Endodermal cell (in vitro differentiated cells): ENCODE measurements at regions not wholly inside any gene's neighbourhood (a gene's known extent, or its start where the extent isn't known, plus 50 kb on each side); places are given as distances from the start of the nearest gene placed in this dataset.
"Not testable (repeated sequence)": the region's sequence is repeated elsewhere in the genome, so short reads cannot be mapped to it uniquely, and the experiment has no call there.

ENCODE experiments used
- DNase-seq: peaks from one replicate; pipeline ENCODE4 v3.0.0-alpha.2; 2017
- H3K27ac ChIP-seq: 2 replicates; pipeline ENCODE4 v1.5.1; 2013; ENCODE audit warnings: mild to moderate bottlenecking, low read depth, low read length, moderate library complexity
- H3K27me3 ChIP-seq: 2 replicates; pipeline ENCODE4 v1.6.1; 2013; ENCODE audit warnings: mild to moderate bottlenecking, low read length, moderate library complexity; ENCODE audit not compliant: insufficient read depth, control insufficient read depth, poor library complexity, severe bottlenecking
- H3K36me3 ChIP-seq: 2 replicates; pipeline ENCODE4 v1.7.0; 2013; ENCODE audit warnings: mild to moderate bottlenecking, low read length, moderate library complexity; ENCODE audit not compliant: control insufficient read depth, insufficient read depth
- H3K4me1 ChIP-seq: one replicate; pipeline ENCODE4 v1.7.0; 2013; ENCODE audit warnings: low read length; ENCODE audit not compliant: control insufficient read depth, insufficient read depth
- H3K4me3 ChIP-seq: 2 replicates; pipeline ENCODE4 v1.5.1; 2013; ENCODE audit warnings: mild to moderate bottlenecking, low read length, moderate library complexity
- H3K9ac ChIP-seq: 2 replicates; pipeline ENCODE4 v1.6.1; 2013; ENCODE audit warnings: mild to moderate bottlenecking, low read length, moderate library complexity; ENCODE audit not compliant: poor library complexity, severe bottlenecking; ENCODE audit errors: extremely low read depth
- H3K9me3 ChIP-seq: 2 replicates; pipeline ENCODE4 v1.6.1; 2013; ENCODE audit warnings: mild to moderate bottlenecking, low read length, moderate library complexity; ENCODE audit not compliant: control insufficient read depth
- H3K27ac Mint-ChIP-seq: 2 replicates; pipeline ENCODE4 v1.8.0; 2020; ENCODE audit warnings: mixed read lengths
- H3K27me3 Mint-ChIP-seq: 2 replicates; pipeline ENCODE4 v1.8.0; 2021; ENCODE audit warnings: mild to moderate bottlenecking, mixed read lengths; ENCODE audit not compliant: insufficient read depth
- H3K36me3 Mint-ChIP-seq: 2 replicates; pipeline ENCODE4 v1.8.0; 2020; ENCODE audit warnings: low read depth, mixed read lengths
- H3K4me1 Mint-ChIP-seq: 2 replicates; pipeline ENCODE4 v1.8.0; 2020; ENCODE audit warnings: mixed read lengths
- H3K4me3 Mint-ChIP-seq: 2 replicates; pipeline ENCODE4 v1.8.0; 2020; ENCODE audit warnings: mild to moderate bottlenecking, moderate library complexity, mixed read lengths
- H3K9me3 Mint-ChIP-seq: 2 replicates; pipeline ENCODE4 v1.8.0; 2020; ENCODE audit warnings: mild to moderate bottlenecking, mixed read lengths
- WGBS, 2 experiments: methylation state at CpG; one replicate each; pipeline versions ENCODE4 v1.1.5 to v1.1.7; 2013; ENCODE audit warnings: missing lambda C conversion rate in 2 of 2, mixed read lengths in 1 of 2; ENCODE audit not compliant: insufficient coverage in 1 of 2, insufficient read length in 1 of 2; 5-methylcytosine and 5-hydroxymethylcytosine counted together
- TF ChIP-seq, protein P1 (sequence below): fragments of 200-600 bp; sonication (generic); conservative IDR thresholded peaks from 2 replicates; pipeline ENCODE4 v1.5.0; 2021; ENCODE audit warnings: antibody characterized with exemption, mild to moderate bottlenecking

DNA sequence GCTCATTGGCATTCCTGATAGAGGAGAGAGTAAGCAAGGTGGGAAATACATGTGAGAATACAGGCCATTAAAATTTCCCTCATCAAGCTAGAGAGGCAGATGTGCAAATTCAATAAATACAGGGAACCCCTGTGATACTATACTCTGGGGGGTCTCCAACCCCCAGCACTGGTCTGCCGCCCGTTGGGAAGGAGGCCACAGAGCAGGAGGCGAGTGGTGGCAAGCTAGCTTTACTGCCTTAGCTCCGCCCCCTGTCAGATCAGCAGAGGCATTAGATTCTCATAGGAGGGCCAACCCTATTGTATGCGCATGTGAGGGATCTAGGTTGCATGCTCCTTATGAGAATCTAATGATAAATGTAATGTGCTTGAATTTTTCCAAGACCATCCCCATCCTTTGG lies 97.1 kb upstream of the PLSCR5 start:
- no peak overlapping the region for H3K4me3 ChIP-seq
- H3K27ac ChIP-seq, result no peak overlapping the region
- no peaks in the 10 kb centered on the region for H3K27me3 ChIP-seq
- TF ChIP-seq, protein P1, sequence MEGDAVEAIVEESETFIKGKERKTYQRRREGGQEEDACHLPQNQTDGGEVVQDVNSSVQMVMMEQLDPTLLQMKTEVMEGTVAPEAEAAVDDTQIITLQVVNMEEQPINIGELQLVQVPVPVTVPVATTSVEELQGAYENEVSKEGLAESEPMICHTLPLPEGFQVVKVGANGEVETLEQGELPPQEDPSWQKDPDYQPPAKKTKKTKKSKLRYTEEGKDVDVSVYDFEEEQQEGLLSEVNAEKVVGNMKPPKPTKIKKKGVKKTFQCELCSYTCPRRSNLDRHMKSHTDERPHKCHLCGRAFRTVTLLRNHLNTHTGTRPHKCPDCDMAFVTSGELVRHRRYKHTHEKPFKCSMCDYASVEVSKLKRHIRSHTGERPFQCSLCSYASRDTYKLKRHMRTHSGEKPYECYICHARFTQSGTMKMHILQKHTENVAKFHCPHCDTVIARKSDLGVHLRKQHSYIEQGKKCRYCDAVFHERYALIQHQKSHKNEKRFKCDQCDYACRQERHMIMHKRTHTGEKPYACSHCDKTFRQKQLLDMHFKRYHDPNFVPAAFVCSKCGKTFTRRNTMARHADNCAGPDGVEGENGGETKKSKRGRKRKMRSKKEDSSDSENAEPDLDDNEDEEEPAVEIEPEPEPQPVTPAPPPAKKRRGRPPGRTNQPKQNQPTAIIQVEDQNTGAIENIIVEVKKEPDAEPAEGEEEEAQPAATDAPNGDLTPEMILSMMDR, result no peak
- no peaks in the 10 kb centered on the region for H3K4me1 ChIP-seq
- H3K27ac Mint-ChIP-seq, result no peak overlapping the region
- H3K9ac ChIP-seq, result no peak overlapping the region
- H3K4me3 Mint-ChIP-seq, result no peak overlapping the region
- H3K36me3 ChIP-seq, result no peaks in the 10 kb centered on the region
- H3K9me3 ChIP-seq, result no peaks in the 10 kb centered on the region
- H3K27me3 Mint-ChIP-seq, result no peaks in the 10 kb centered on the region
- H3K36me3 Mint-ChIP-seq, result no peaks in the 10 kb centered on the region
- no peak for DNase-seq
- 89% methylated on average over 5 of the region's 5 CpGs; no CpG with 5 or more reads in 1 of the 2 experiments for WGBS, 2 experiments
- no peaks in the 10 kb centered on the region for H3K9me3 Mint-ChIP-seq
- no peaks in the 10 kb centered on the region for H3K4me1 Mint-ChIP-seq

DNA sequence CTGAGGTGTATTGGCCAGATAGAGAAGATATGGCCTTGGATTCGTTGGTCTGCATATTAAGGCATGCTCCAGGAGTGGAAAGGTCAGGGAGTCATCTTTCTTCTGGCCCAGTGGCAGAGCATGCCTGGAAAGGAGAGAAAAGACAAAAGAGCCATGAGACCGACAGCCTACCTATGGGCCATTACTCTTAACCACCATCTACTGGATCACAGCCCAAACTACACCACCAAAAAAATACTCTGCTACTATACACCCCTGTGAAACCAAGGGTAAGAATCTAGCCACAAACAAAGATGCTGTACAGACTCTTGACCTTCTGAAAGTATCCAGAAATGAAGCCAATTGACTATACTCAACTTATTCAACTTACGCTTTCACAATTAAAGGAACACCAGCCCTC lies 96.1 kb upstream of the PLSCR5 start:
- Histone ChIP-seq H3K9me3 (no peaks in the 10 kb centered on the region), H3K9ac (no peak overlapping the region), H3K27ac (no peak overlapping the region), H3K4me3 (no peak overlapping the region), H3K36me3 (no peaks in the 10 kb centered on the region), H3K4me1 (no peaks in the 10 kb centered on the region), H3K27me3 (no peaks in the 10 kb centered on the region)
- no peaks in the 10 kb centered on the region for H3K27me3 Mint-ChIP-seq
- no peaks in the 10 kb centered on the region for H3K4me1 Mint-ChIP-seq
- H3K9me3 Mint-ChIP-seq, result no peaks in the 10 kb centered on the region
- no peaks in the 10 kb centered on the region for H3K36me3 Mint-ChIP-seq
- WGBS, 2 experiments, result 92 to 93% methylated on average over 2 to 3 of the region's 3 CpGs
- H3K4me3 Mint-ChIP-seq, result no peak overlapping the region
- no peak for DNase-seq
- TF ChIP-seq, protein P1, result peak; percentile 50
- no peak overlapping the region for H3K27ac Mint-ChIP-seq

DNA sequence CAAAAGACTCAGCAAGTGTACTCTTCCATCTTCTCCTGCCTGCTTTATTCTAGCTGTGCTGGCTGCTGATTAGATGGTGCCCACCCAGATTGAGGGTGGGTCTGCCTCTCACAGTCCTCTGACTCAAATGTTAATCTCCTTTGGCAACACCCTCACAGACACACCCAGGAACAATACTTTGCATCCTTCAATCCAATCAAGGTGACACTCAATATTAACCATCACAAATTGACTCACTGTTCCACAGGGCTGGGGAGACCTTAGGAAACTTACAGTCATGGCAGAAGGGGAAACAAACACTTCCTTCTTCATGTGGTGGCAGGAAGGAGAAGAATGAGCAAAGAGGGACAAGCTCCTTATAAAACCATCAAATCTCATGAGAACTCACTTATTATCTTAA lies 94.9 kb upstream of the PLSCR5 start:
- not testable (repeated sequence) for H3K27ac Mint-ChIP-seq, H3K4me1 ChIP-seq, H3K36me3 ChIP-seq, H3K4me1 Mint-ChIP-seq, H3K27me3 ChIP-seq, DNase-seq, H3K9me3 ChIP-seq, H3K27me3 Mint-ChIP-seq, H3K4me3 Mint-ChIP-seq, H3K9me3 Mint-ChIP-seq, H3K36me3 Mint-ChIP-seq, H3K4me3 ChIP-seq, H3K9ac ChIP-seq, H3K27ac ChIP-seq

DNA sequence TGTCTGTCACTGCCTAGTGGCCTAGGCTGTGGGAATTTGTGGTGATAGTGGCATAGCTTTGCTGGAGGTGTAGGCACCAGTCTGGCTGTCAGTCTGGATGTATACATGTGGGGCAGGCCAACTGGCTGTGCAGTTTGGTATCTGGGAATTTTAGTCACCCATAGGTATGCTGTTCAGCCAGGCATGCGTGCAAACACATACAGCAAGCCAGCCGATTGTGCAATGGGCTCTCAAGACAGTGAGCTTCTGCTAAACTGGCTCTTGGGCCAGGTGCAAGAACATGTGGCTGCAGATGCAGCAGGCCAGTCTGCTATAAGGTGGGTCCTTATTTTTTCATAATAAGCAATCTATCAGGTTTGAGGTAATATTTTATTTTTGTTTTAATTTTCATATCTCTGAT lies 87.1 kb upstream of the PLSCR5 start:
- Mint-ChIP-seq H3K4me1 (peaks cover 4% of the 10 kb centered on the region), H3K36me3 (no peaks in the 10 kb centered on the region), H3K27ac (no peak overlapping the region), H3K9me3 (peaks cover 2% of the 10 kb centered on the region), H3K27me3 (no peaks in the 10 kb centered on the region), H3K4me3 (no peak overlapping the region)
- no peaks in the 10 kb centered on the region for H3K36me3 ChIP-seq
- H3K4me3 ChIP-seq, result no peak overlapping the region
- no peak overlapping the region for H3K27ac ChIP-seq
- no peak for DNase-seq
- H3K9me3 ChIP-seq, result no peaks in the 10 kb centered on the region
- TF ChIP-seq, protein P1, result no peak
- H3K27me3 ChIP-seq, result no peaks in the 10 kb centered on the region
- no peak overlapping the region for H3K9ac ChIP-seq
- 91 to 93% methylated on average over 2 of the region's 2 CpGs for WGBS, 2 experiments
- no peaks in the 10 kb centered on the region for H3K4me1 ChIP-seq
